ENCODE measurements at regions not wholly inside any gene's neighbourhood (a gene's known extent, or its start where the extent isn't known, plus 50 kb on each side); places are given as distances from the start of the nearest gene placed in this dataset.
"Not testable (repeated sequence)": the region's sequence is repeated elsewhere in the genome, so short reads cannot be mapped to it uniquely, and the experiment has no call there.

- no peak for DNase-seq
These were observed 706.6 kb upstream of the ZNF608 start for GRCh38 chr5:125452991-125453390.

- no peak for DNase-seq
These were observed 708.6 kb upstream of the ZNF608 start for GRCh38 chr5:125455041-125455440.

GRCh38 chr5:125456005-125456404 is 709.6 kb upstream of the ZNF608 start:
- not testable (repeated sequence) for DNase-seq

GRCh38 chr5:125457617-125458016 is 711.2 kb upstream of the ZNF608 start:
- no peak for DNase-seq

- DNase-seq, result not testable (repeated sequence)
These were observed 712.5 kb upstream of the ZNF608 start for GRCh38 chr5:125458949-125459348.

GRCh38 chr5:125461641-125462072 is 715.2 kb upstream of the ZNF608 start:
- DNase-seq, result no peak

GRCh38 chr5:125463466-125464092 is 717.1 kb upstream of the ZNF608 start:
- DNase-seq, result no peak

- DNase-seq, result no peak
These were observed 718.5 kb upstream of the ZNF608 start for GRCh38 chr5:125464847-125465432.

- DNase-seq, result no peak
These were observed 719.3 kb upstream of the ZNF608 start for GRCh38 chr5:125465703-125466102.

GRCh38 chr5:125467222-125467621 is 720.8 kb upstream of the ZNF608 start:
- DNase-seq, result no peak

GRCh38 chr5:125470280-125470902 is 724.0 kb upstream of the ZNF608 start:
- no peak for DNase-seq

GRCh38 chr5:125476901-125477585 is 730.6 kb upstream of the ZNF608 start:
- DNase-seq, result no peak

GRCh38 chr5:125477586-125477975 is 731.1 kb upstream of the ZNF608 start:
- no peak for DNase-seq

GRCh38 chr5:125478599-125478998 is 732.2 kb upstream of the ZNF608 start:
- no peak for DNase-seq

- DNase-seq, result no peak
These were observed 734.5 kb upstream of the ZNF608 start for GRCh38 chr5:125480911-125481310.

- no peak for DNase-seq
These were observed 735.3 kb upstream of the ZNF608 start for GRCh38 chr5:125481506-125482465.

GRCh38 chr5:125483609-125484008 is 737.2 kb upstream of the ZNF608 start:
- no peak for DNase-seq

- DNase-seq, result no peak
These were observed 737.9 kb upstream of the ZNF608 start for GRCh38 chr5:125484272-125484741.

GRCh38 chr5:125484742-125485641 is 738.6 kb upstream of the ZNF608 start:
- no peak for DNase-seq

- DNase-seq, result no peak
These were observed 739.3 kb upstream of the ZNF608 start for GRCh38 chr5:125485771-125486170.

GRCh38 chr5:125486634-125487033 is 740.2 kb upstream of the ZNF608 start:
- DNase-seq, result no peak

Data from CD4-positive, alpha-beta T cell treated with Interleukin-17A for 4 hours (primary cell).